ENCODE measurements at regions not wholly inside any gene's neighbourhood (a gene's known extent, or its start where the extent isn't known, plus 50 kb on each side); places are given as distances from the start of the nearest gene placed in this dataset.

DNA sequence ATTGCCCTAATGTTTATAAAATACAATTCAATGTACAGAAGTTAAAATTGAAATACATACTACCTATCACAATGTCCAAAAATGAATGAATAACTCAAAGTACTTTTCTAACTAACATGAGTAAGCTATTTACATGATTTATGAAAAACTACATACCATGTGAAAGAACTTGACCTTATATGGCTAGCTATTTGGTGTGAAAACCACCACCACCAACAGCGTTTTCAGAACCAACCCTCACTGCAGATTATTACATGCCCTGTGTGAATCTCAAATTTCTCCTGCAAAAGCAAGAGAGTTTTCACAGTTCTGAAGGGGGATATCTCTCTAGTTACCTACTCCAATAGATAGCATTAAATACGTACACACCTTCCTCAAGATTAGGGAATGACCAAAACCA, 198.5 kb downstream of the SPATA18 start:
- no peak for TF ChIP-seq EZH2 (IDR thresholded peaks at IDR 0.05; ENCODE audit: insufficient read depth, poor library complexity, severe bottlenecking)
- TF ChIP-seq EZH2phosphoT487 (IDR thresholded peaks at IDR 0.05; ENCODE audit: insufficient read depth, low read depth) = no peak

Measured in GM23248 (cell line).